GM23248 (cell line): ENCODE measurements at regions not wholly inside any gene's neighbourhood (a gene's known extent, or its start where the extent isn't known, plus 50 kb on each side); places are given as distances from the start of the nearest gene placed in this dataset.

ENCODE experiments used
- EZH2 ChIP-seq: fragments of 200-600 bp; sonication (generic); IDR thresholded peaks from 2 replicates; pipeline ENCODE4 v1.6.1; 2018; ENCODE audit warnings: antibody characterized with exemption, mild to moderate bottlenecking; ENCODE audit not compliant: insufficient read depth, poor library complexity, severe bottlenecking
- EZH2phosphoT487 ChIP-seq: fragments of 200-600 bp; sonication (generic); IDR thresholded peaks from 2 replicates; pipeline ENCODE4 v1.6.1; 2018; ENCODE audit warnings: antibody characterized with exemption, moderate library complexity, mild to moderate bottlenecking, low read depth; ENCODE audit not compliant: insufficient read depth

DNA sequence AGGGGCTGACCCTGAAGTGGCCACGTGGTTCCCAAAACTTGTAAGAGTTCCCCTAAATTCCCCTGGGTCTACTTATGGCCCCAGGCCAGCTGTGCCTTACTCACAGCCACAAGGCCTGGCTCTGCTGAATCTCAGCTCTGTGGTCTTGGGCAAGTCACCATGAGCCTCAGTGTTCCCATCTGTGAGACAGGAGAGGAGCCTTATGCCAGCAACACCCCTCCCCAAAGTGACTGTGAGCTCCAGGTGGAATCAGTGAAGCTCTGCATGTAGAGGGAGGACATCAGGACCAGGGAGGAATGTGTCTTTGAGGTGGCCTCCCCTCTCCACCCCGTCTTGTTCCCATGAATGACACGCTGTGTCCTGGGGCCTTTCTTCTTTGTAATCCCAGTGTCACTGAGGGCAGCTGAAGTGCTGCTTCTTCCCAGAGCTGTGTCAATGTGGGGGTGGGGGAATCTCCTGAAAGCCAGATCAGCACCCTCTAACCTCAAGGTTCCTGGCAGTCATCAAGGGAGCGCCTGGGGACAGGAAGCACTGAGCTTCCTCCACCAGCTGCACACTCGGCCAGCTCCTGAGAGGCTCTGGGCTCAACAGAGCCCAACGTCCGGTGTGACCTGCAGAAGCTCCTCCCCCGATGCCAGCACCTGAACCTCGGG is 258.9 kb downstream of the UACA start:
- TF ChIP-seq EZH2 (no peak), EZH2phosphoT487 (no peak)
